Nephron (organoid): ENCODE measurements at regions not wholly inside any gene's neighbourhood (a gene's known extent, or its start where the extent isn't known, plus 50 kb on each side); places are given as distances from the start of the nearest gene placed in this dataset.

ENCODE experiments used
- H3K27ac Mint-ChIP-seq, 3 experiments: 2 replicates each; pipeline ENCODE4 v1.8.0; 2020; ENCODE audit warnings: mixed read lengths in 3 of 3, mild to moderate bottlenecking in 2 of 3, moderate library complexity in 1 of 3
- H3K27me3 Mint-ChIP-seq: 2 replicates; pipeline ENCODE4 v1.8.0; 2021; ENCODE audit warnings: low read depth, mild to moderate bottlenecking, moderate library complexity, mixed read lengths
- H3K36me3 Mint-ChIP-seq: 2 replicates; pipeline ENCODE4 v1.8.0; 2020; ENCODE audit warnings: low read depth, mixed read lengths
- H3K4me1 Mint-ChIP-seq: 2 replicates; pipeline ENCODE4 v1.8.0; 2020; ENCODE audit warnings: mixed read lengths
- H3K4me3 Mint-ChIP-seq, 3 experiments: 2 replicates each; pipeline ENCODE4 v1.8.0; 2020; ENCODE audit warnings: mild to moderate bottlenecking in 3 of 3, mixed read lengths in 3 of 3, moderate library complexity in 2 of 3
- H3K9me3 Mint-ChIP-seq: 2 replicates; pipeline ENCODE4 v1.8.0; 2020; ENCODE audit warnings: mixed read lengths
- CTCF ChIP-seq, 3 experiments: fragments of 200-600 bp; sonication (generic); IDR thresholded peaks; one replicate each; pipeline ENCODE4 v1.5.0; 2021; ENCODE audit warnings: antibody characterized with exemption in 3 of 3; ENCODE audit not compliant: unreplicated experiment in 3 of 3

- Mint-ChIP-seq H3K27me3 (peaks cover 26% of the 10 kb centered on the region), H3K4me3 (no peak overlapping the region), H3K36me3 (no peaks in the 10 kb centered on the region), H3K4me1 (peaks cover 12% of the 10 kb centered on the region), H3K9me3 (no peaks in the 10 kb centered on the region), H3K27ac (no peak overlapping the region)
- no peak for TF ChIP-seq CTCF (IDR thresholded peaks at IDR 0.05; ENCODE audit: unreplicated experiment in 3 of 3)
These were observed 97.6 kb downstream of the LSM3 start for GRCh38 chr3:14275962-14276909.

DNA sequence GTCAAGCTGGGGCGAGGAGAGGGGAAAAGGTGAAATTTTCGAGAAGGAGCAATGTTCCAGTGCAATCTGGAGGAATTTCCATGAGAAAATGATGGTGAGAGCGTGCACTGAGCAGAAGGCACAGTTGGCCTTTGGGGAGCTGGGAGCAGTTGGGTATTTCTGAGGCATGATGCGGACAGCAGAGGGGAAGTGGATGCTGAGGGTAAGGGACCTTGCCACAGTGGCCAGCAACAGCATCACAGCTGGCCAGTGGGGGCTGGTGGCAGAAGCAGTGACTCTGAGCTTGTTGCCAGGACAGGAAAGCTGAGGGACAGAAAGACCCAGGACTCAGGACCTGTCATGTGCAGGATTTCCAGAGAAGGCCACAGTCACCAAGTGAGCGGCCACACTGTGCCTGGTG lies 98.9 kb downstream of the LSM3 start:
- Mint-ChIP-seq H3K9me3 (no peaks in the 10 kb centered on the region), H3K4me1 (peaks cover 20% of the 10 kb centered on the region), H3K27ac (no peak overlapping the region), H3K4me3 (no peak overlapping the region), H3K36me3 (no peaks in the 10 kb centered on the region), H3K27me3 (peaks cover 34% of the 10 kb centered on the region)
- no peak for TF ChIP-seq CTCF (IDR thresholded peaks at IDR 0.05; ENCODE audit: unreplicated experiment in 3 of 3)

- Mint-ChIP-seq H3K9me3 (no peaks in the 10 kb centered on the region), H3K27ac (no peak overlapping the region), H3K4me3 (no peak overlapping the region), H3K36me3 (no peaks in the 10 kb centered on the region), H3K27me3 (peaks cover 40% of the 10 kb centered on the region), H3K4me1 (peaks cover 15% of the 10 kb centered on the region)
- no peak for TF ChIP-seq CTCF (IDR thresholded peaks at IDR 0.05; ENCODE audit: unreplicated experiment in 3 of 3)
These were observed 99.7 kb downstream of the LSM3 start for GRCh38 chr3:14278265-14278798.

GRCh38 chr3:14278799-14279625 lies 100.4 kb downstream of the LSM3 start:
- no peaks in the 10 kb centered on the region for H3K36me3 Mint-ChIP-seq
- no peaks in the 10 kb centered on the region for H3K9me3 Mint-ChIP-seq
- no peak overlapping the region for H3K4me3 Mint-ChIP-seq
- H3K27me3 Mint-ChIP-seq, result peaks cover 36% of the 10 kb centered on the region
- peaks cover 12% of the 10 kb centered on the region for H3K4me1 Mint-ChIP-seq
- TF ChIP-seq CTCF (IDR thresholded peaks at IDR 0.05; ENCODE audit: unreplicated experiment in 3 of 3), result no peak
- H3K27ac Mint-ChIP-seq, result no peak overlapping the region

- TF ChIP-seq CTCF (IDR thresholded peaks at IDR 0.05; ENCODE audit: unreplicated experiment in 3 of 3), result no peak
- Mint-ChIP-seq H3K27me3 (peaks cover 37% of the 10 kb centered on the region), H3K9me3 (no peaks in the 10 kb centered on the region), H3K4me1 (peaks cover 13% of the 10 kb centered on the region), H3K27ac (no peak overlapping the region), H3K4me3 (no peak overlapping the region), H3K36me3 (no peaks in the 10 kb centered on the region)
These were observed 101.0 kb downstream of the LSM3 start for GRCh38 chr3:14279626-14280061.
